ENCODE measurements at regions not wholly inside any gene's neighbourhood (a gene's known extent, or its start where the extent isn't known, plus 50 kb on each side); places are given as distances from the start of the nearest gene placed in this dataset.
"Not testable (repeated sequence)": the region's sequence is repeated elsewhere in the genome, so short reads cannot be mapped to it uniquely, and the experiment has no call there.

- in situ Hi-C loops (cut with MboI; ENCODE audit: low sequenced_read_pairs) = no loop called here
These were observed 534.3 kb upstream of the RORB start for GRCh38 chr9:73962792-73963191.

- in situ Hi-C loops (cut with MboI; ENCODE audit: low sequenced_read_pairs) = no loop called here
These were observed 527.2 kb upstream of the RORB start for GRCh38 chr9:73969936-73970335.

DNA sequence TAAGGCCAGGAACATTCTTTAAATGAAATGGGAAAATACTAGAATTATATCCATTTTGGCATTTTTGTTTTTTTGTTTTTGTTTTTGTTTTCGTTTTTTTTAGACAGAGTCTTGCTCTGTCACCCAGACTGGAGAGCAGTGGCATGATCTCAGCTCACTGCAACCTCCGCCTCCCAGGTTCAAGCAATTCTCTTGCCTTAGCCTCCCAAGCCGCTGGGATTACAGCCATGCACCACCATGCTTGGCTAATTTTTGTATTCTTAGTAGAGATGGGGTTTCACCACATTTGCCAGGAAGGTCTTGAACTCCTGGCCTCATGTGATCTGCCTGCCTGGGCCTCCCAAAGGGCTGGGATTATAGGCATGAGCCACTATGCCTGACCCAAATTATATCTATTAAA, 520.7 kb upstream of the RORB start:
- in situ Hi-C loops (cut with MboI; ENCODE audit: low sequenced_read_pairs) = not testable (repeated sequence)

- in situ Hi-C loops (cut with MboI; ENCODE audit: low sequenced_read_pairs) = no loop called here
These were observed 517.3 kb upstream of the RORB start for GRCh38 chr9:73979894-73980264.

- in situ Hi-C loops (cut with MboI; ENCODE audit: low sequenced_read_pairs) = no loop called here
These were observed 516.4 kb upstream of the RORB start for GRCh38 chr9:73980754-73981153.

GRCh38 chr9:73981405-73981804, 515.7 kb upstream of the RORB start:
- in situ Hi-C loops (cut with MboI; ENCODE audit: low sequenced_read_pairs) = no loop called here

- in situ Hi-C loops (cut with MboI; ENCODE audit: low sequenced_read_pairs) = no loop called here
These were observed 501.3 kb upstream of the RORB start for GRCh38 chr9:73995836-73996235.

GRCh38 chr9:73996844-73997243, 500.3 kb upstream of the RORB start:
- in situ Hi-C loops (cut with MboI; ENCODE audit: low sequenced_read_pairs) = no loop called here

DNA sequence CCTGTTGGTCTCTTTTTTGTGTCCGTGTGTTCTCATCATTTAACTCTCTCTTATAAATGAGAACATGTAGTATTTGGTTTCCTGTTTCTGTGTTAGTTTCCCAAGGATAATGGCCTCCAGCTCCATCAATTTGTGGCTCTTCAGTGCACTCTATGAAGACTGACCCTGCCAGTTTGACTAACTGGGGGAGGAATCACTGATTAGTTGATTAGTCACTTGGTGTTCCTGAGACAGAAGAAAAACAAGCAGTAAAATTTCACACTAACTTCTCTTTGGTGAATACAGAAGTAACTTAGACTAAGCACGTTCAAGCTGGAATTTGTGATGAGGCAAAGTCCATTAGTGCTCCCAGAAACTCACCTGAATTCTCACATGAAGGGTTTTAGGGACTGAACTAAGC, 495.8 kb upstream of the RORB start:
- in situ Hi-C loops (cut with MboI; ENCODE audit: low sequenced_read_pairs) = no loop called here

- in situ Hi-C loops (cut with MboI; ENCODE audit: low sequenced_read_pairs) = no loop called here
These were observed 490.2 kb upstream of the RORB start for GRCh38 chr9:74006935-74007334.

DNA sequence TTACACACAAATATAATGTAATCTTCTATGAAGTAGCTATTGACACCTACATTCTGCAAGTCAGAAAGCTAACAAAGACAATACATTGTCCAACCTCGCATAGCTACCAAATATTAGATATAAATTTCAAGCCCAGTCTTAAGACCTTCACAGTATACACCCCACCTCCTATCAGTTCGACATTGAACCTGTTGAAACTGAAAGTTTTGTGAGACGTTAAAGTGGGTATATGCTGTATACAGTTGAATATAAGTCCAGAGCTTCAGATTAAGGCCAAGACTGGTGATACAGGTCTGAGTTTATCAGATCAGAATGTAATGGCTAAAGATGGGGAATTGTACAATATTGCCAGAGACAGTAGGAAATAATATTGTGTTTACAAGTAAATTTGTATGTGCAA, 489.3 kb upstream of the RORB start:
- in situ Hi-C loops (cut with MboI; ENCODE audit: low sequenced_read_pairs) = no loop called here

DNA sequence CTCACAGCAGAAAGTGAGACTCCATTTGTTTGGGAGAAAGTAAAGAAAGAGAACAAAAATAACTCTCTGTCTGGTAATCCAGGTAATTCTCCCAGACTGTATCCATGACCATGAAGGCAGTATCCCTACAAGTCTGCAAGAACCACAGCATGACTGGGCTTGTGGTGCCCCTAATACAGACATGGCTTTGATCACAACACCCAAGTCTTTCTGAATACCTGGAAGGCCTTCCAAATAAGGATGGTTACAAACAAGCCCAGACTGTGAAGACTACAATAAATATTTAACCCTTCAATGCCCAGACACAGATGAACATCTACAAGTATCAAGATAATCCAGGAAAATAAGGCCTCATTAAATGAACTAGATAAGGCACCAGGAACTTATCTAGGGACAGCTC, 481.1 kb upstream of the RORB start:
- in situ Hi-C loops (cut with MboI; ENCODE audit: low sequenced_read_pairs) = no loop called here

DNA sequence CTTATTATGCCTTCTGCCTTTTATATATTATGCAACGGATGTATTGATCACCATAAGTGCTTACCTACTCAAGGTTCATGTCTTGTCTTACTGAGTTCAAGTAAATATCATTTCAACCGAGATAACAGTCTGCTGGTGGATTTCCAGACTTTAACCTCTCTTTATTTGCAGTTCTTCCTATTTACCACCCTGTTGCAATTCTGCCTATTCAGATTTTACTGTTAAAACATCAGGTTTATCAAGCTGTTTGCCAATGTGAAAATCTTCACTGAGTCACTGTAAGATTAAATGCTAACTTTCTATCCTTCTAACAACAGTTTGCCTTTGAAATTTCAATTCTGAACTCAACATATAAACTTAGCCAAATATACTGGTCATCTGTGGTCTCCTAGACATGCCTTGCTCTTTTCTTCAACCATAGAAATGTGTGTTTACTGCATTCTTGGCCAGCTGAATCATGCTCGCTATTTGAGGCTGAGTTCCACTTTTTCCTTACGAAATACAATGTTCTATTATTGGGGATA, 471.7 kb upstream of the RORB start:
- in situ Hi-C loops (cut with MboI; ENCODE audit: low sequenced_read_pairs) = no loop called here

GRCh38 chr9:74032421-74032820, 464.7 kb upstream of the RORB start:
- in situ Hi-C loops (cut with MboI; ENCODE audit: low sequenced_read_pairs) = no loop called here

DNA sequence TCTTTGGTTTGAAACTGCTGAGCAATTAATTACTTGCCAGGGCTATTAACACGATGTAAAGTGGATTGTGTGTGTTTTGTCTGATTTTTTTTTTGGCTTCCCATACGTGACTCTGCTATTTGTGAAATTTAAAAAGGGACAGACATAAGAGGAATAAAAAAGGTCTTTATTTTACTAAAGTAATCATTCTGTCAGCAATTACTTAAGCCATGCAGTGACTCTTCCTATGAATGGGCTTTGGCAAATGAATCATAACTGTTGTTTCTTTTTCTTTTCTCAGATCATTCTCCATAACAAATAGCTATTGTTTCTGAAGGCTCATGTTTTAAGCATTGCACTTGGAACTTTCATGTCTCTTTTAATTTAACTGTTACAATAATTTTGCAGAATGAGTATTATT, 461.3 kb upstream of the RORB start:
- in situ Hi-C loops (cut with MboI; ENCODE audit: low sequenced_read_pairs) = no loop called here

DNA sequence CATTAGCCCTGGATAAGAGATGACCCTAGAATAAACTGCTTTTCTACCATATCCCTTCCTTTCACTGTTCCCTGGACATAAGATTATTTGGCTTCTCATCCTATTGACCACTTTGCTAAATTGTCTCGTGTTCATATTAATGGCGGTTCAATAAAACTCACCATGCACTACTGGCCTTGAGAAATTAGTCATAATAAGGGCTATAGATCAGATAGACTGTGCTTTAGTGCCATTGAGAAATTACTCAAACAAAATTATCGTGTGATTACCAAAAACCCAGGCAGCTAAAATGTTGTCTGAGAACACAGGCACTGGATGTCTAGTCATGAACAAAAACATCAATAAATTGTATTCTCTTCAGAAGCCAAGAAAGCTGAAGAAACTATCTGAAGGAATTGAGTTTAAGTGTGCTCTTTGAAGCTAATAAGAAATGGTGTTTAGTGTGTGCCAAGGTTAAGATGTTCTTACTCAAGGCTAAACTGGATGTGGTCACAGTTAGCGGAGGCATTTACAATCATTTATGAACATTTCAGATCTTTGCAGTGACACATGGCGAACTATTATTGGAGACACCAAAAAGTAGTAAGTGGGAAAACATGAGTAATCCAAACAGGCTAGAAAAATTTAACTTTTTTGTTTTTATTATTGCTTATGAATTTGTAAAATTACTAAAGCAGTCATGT, 460.4 kb upstream of the RORB start:
- in situ Hi-C loops (cut with MboI; ENCODE audit: low sequenced_read_pairs) = no loop called here

- in situ Hi-C loops (cut with MboI; ENCODE audit: low sequenced_read_pairs) = no loop called here
These were observed 459.9 kb upstream of the RORB start for GRCh38 chr9:74037274-74037673.

GRCh38 chr9:74041588-74041987, 455.5 kb upstream of the RORB start:
- in situ Hi-C loops (cut with MboI; ENCODE audit: low sequenced_read_pairs) = no loop called here

DNA sequence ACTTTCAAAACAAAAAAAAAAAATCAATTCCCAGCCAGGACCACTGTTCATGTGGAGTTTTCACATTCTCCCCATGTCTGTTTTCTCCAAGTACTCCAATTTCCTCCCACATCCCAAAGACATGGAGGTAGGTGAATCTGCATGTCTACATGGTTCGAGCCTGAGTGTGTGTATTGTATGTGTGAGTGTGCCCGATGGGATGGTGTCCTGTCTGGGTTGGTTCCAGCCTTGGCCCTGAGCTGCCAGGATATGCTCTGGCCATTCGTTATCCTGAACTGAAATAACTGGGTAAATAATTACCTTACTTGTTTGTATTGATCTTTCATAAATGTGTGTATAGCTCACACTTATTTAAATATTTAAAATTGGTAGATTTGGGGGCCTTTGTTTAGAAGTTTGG, 452.3 kb upstream of the RORB start:
- in situ Hi-C loops (cut with MboI; ENCODE audit: low sequenced_read_pairs) = no loop called here

GRCh38 chr9:74056023-74056422, 441.1 kb upstream of the RORB start:
- in situ Hi-C loops (cut with MboI; ENCODE audit: low sequenced_read_pairs) = no loop called here

- in situ Hi-C loops (cut with MboI; ENCODE audit: low sequenced_read_pairs) = not testable (repeated sequence)
These were observed 440.1 kb upstream of the RORB start for GRCh38 chr9:74057051-74057450.

DNA sequence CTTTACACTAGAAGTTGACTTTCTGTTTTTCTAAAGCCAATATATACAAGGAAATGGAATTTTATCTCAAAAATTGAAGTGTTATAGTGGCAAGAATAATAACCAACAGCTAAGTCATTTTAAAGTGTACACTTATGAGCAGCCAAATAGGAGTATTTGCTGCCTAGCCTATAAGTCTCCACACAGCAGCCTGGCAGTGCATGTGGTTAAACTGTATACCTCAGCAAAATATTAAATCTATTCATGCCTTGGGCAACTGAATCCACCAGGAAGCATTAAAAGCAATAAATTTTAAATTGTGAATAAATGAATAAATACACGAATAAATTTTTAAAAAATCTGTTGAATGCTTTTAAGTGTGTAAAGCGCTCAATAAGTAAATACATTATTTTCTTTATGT, 432.4 kb upstream of the RORB start:
- in situ Hi-C loops (cut with MboI; ENCODE audit: low sequenced_read_pairs) = no loop called here

DNA sequence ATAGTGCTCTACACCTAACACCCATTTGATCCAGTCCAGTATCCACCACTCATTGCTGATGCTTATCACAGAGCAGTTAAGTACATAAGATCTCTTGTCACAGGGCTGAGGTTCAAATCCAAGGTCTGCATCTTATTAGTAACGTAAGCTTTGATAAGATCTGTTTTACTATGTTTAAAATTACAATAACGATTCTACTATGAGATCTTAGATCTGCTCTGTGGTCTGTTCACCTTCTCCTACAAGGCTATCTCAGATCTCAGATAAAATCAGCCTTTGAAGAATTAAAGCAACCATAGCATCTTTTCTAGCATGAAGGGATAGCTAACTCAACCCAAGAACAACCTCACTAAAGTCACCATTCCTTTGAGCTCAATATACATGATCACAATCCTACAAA, 431.0 kb upstream of the RORB start:
- in situ Hi-C loops (cut with MboI; ENCODE audit: low sequenced_read_pairs) = no loop called here
